HG03045 (cell line): ENCODE measurements at regions not wholly inside any gene's neighbourhood (a gene's known extent, or its start where the extent isn't known, plus 50 kb on each side); places are given as distances from the start of the nearest gene placed in this dataset.

ENCODE experiments used
- ATAC-seq: cut with Tn5 transposase; IDR thresholded peaks from one replicate; pipeline ENCODE4 v1.9.1; 2021; ENCODE audit warnings: mild to moderate bottlenecking, moderate library complexity; ENCODE audit not compliant: unreplicated experiment

GRCh38 chr10:60443346-60443745 lies 53.7 kb upstream of the ANK3 start:
- ATAC-seq, result no peak

- no peak for ATAC-seq
Measured at GRCh38 chr10:60441515-60441914, 51.8 kb upstream of the ANK3 start.

- no peak for ATAC-seq
Measured at GRCh38 chr10:60439641-60440040, 50.0 kb upstream of the ANK3 start.
